PC-3 (cell line): ENCODE measurements at regions not wholly inside any gene's neighbourhood (a gene's known extent, or its start where the extent isn't known, plus 50 kb on each side); places are given as distances from the start of the nearest gene placed in this dataset.

Experiments used
- EZH2phosphoT487 ChIP-seq: fragments of 300-600 bp; sonication (generic); IDR thresholded peaks from 2 replicates; pipeline ENCODE4 v1.6.1; 2018; ENCODE audit warnings: mild to moderate bottlenecking, antibody characterized with exemption, low read length, borderline replicate concordance
- TF ChIP-seq, protein P1 (sequence below): fragments of 300-600 bp; sonication (generic); conservative IDR thresholded peaks from 2 replicates; pipeline ENCODE4 v1.5.1; 2017; ENCODE audit warnings: antibody characterized with exemption, low read depth, mild to moderate bottlenecking, low read length

DNA sequence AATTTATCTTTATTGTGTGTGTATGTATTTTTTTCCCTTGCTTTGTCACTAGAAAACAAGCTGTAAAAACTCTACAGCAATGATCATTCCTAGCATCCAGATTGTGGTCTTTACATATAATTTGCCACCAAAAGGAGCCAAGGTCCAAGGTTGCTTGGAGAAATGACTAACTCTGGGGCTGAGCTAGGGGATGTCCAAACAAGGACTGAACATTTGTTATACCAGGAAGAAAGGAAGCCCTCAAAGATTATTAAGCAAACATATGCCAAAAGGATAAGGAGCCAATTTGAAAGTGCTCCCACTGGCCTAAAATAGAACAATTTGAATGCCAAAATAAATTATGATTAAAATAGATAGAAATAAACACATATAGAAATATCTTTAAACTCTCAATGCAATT, 293.3 kb downstream of the ZIC1 start:
- TF ChIP-seq EZH2phosphoT487, result no peak
- TF ChIP-seq, protein P1, sequence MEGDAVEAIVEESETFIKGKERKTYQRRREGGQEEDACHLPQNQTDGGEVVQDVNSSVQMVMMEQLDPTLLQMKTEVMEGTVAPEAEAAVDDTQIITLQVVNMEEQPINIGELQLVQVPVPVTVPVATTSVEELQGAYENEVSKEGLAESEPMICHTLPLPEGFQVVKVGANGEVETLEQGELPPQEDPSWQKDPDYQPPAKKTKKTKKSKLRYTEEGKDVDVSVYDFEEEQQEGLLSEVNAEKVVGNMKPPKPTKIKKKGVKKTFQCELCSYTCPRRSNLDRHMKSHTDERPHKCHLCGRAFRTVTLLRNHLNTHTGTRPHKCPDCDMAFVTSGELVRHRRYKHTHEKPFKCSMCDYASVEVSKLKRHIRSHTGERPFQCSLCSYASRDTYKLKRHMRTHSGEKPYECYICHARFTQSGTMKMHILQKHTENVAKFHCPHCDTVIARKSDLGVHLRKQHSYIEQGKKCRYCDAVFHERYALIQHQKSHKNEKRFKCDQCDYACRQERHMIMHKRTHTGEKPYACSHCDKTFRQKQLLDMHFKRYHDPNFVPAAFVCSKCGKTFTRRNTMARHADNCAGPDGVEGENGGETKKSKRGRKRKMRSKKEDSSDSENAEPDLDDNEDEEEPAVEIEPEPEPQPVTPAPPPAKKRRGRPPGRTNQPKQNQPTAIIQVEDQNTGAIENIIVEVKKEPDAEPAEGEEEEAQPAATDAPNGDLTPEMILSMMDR, result no peak
